K562 (cell line): ENCODE measurements at regions not wholly inside any gene's neighbourhood (a gene's known extent, or its start where the extent isn't known, plus 50 kb on each side); places are given as distances from the start of the nearest gene placed in this dataset.

ENCODE experiments used
- ATAC-seq: fragments of 200-7000 bp; cut with Tn5 transposase; 3 replicates; pipeline ENCODE4 v1.9.1; 2020; ENCODE audit warnings: moderate library complexity
- BruUV-seq: library from RNA; stranded (reverse); fragments of 400-500 nt; replicated peaks from 2 replicates; lab custom pipeline; 2021; lab: Mats Ljungman, UMichigan
- CTCF ChIA-PET: fragments of 300-600 bp; formaldehyde crosslinking; extraction: SDS; loops from one replicate; lab custom pipeline; 2021; ENCODE audit warnings: low intra/inter-chr PET ratio; lab: Yijun Ruan, JAX
- POLR2A ChIA-PET: fragments of 300-600, 350-650 bp; sonication (Branson Sonifier 250); formaldehyde crosslinking; extraction: SDS; loops from one replicate; lab custom pipeline; 2021; ENCODE audit warnings: antibody characterized with exemption, inconsistent platforms; lab: Yijun Ruan, JAX
- DNase-seq, 4 experiments: peaks; one replicate each; pipeline versions ENCODE4 v3.0.0 to v3.0.0-alpha.2; 2011 to 2018; ENCODE audit warnings: low spot score in 3 of 4, mixed read lengths in 3 of 4; ENCODE audit errors: extremely low read depth in 1 of 4
- FAIRE-seq: peaks from 2 replicates; lab custom pipeline; 2011; peaks lifted over from hg19 to GRCh38; lab: Jason Lieb, UNC
- H2AFZ ChIP-seq: 2 replicates; pipeline ENCODE4 v1.6.0; 2011; ENCODE audit warnings: low read depth, low read length, control low read depth, inconsistent platforms
- H3K27ac ChIP-seq: fragments of 200-600 bp; 3 replicates; pipeline ENCODE4 v1.8.0; 2011; ENCODE audit warnings: low read depth, mild to moderate bottlenecking, control low read depth, inconsistent platforms, low read length, moderate library complexity, mixed read lengths; ENCODE audit errors: extremely low read depth
- H3K27me3 ChIP-seq, 2 experiments: fragments of 300-600 bp in 1 of 2; 2 replicates in 1 of 2; 3 replicates in 1 of 2; pipeline versions ENCODE4 v1.6.0 to v1.8.0; 2011; ENCODE audit warnings: inconsistent platforms in 2 of 2, low read length in 2 of 2, mild to moderate bottlenecking in 1 of 2, mixed read lengths in 1 of 2, moderate library complexity in 1 of 2; ENCODE audit not compliant: control insufficient read depth in 2 of 2, insufficient read depth in 2 of 2
- H3K36me3 ChIP-seq: fragments of 300-600 bp; 3 replicates; pipeline ENCODE4 v1.8.0; 2011; ENCODE audit warnings: mild to moderate bottlenecking, low read length, inconsistent platforms; ENCODE audit not compliant: control insufficient read depth, insufficient read depth
- H3K4me1 ChIP-seq, 2 experiments: fragments of 200-600 bp in 1 of 2; replicated peaks in 1 of 2; 2 replicates in 1 of 2; 3 replicates in 1 of 2; pipeline versions ENCODE4 v1.5.1 to v1.8.0; 2011; ENCODE audit warnings: inconsistent platforms in 2 of 2, low read length in 2 of 2, mild to moderate bottlenecking in 1 of 2, mixed read lengths in 1 of 2, moderate library complexity in 1 of 2; ENCODE audit not compliant: control insufficient read depth in 2 of 2, insufficient read depth in 2 of 2
- H3K4me2 ChIP-seq: 2 replicates; pipeline ENCODE4 v1.6.1; 2011; ENCODE audit warnings: low read length, control low read depth, inconsistent platforms, mixed read lengths; ENCODE audit not compliant: insufficient read depth
- H3K4me3 ChIP-seq: fragments of 200-600 bp; sonication (generic), shearing (Covaris generic); 2 replicates; pipeline ENCODE4 v1.5.1; 2016; ENCODE audit warnings: control low read depth, inconsistent platforms
- H3K79me2 ChIP-seq: fragments of 200-600 bp; 3 replicates; pipeline ENCODE4 v1.8.0; 2011; ENCODE audit warnings: low read length, inconsistent platforms; ENCODE audit not compliant: control insufficient read depth, insufficient read depth
- H3K9ac ChIP-seq, 2 experiments: 2 replicates each; pipeline versions ENCODE4 v1.6.0 to v1.6.1; 2011; ENCODE audit warnings: low read depth in 2 of 2, low read length in 2 of 2, control low read depth in 1 of 2, inconsistent platforms in 1 of 2, mild to moderate bottlenecking in 1 of 2, mixed read lengths in 1 of 2; ENCODE audit not compliant: insufficient read depth in 1 of 2
- H3K9me1 ChIP-seq: one replicate; pipeline ENCODE4 v1.6.0; 2011; ENCODE audit warnings: inconsistent platforms, mild to moderate bottlenecking, low read length, moderate library complexity; ENCODE audit not compliant: control insufficient read depth, insufficient read depth
- H3K9me3 ChIP-seq: replicated peaks from 2 replicates; pipeline ENCODE4 v1.5.1; 2011; ENCODE audit warnings: low read depth, low read length, inconsistent platforms; ENCODE audit not compliant: control insufficient read depth, insufficient read depth
- H4K20me1 ChIP-seq: replicated peaks from 2 replicates; pipeline ENCODE4 v1.6.1; 2011; ENCODE audit warnings: low read length, inconsistent platforms, mixed read lengths; ENCODE audit not compliant: control insufficient read depth, insufficient read depth
- ESRRA ChIP-seq: fragments of 450-650 bp; IDR thresholded peaks from 2 replicates; pipeline ENCODE4 v1.6.1; 2014; ENCODE audit warnings: low read depth, mild to moderate bottlenecking, moderate library complexity, borderline replicate concordance
- FOXO4 ChIP-seq: fragments of 450-650 bp; formaldehyde crosslinking; IDR thresholded peaks from 2 replicates; pipeline ENCODE4 v1.4.0; 2020; ENCODE audit warnings: mild to moderate bottlenecking, moderate library complexity
- HMG20B ChIP-seq: fragments of 250-450 bp; sonication (Bioruptor Pico); IDR thresholded peaks from 2 replicates; pipeline ENCODE4 v1.5.0; 2021; ENCODE audit warnings: mild to moderate bottlenecking
- PHB ChIP-seq: fragments of 250-450 bp; sonication (Bioruptor Pico); IDR thresholded peaks from 2 replicates; pipeline ENCODE4 v1.5.0; 2021
- SMARCA4 ChIP-seq: fragments of 450-650 bp; IDR thresholded peaks from 2 replicates; pipeline ENCODE4 v1.6.1; 2016
- ZBTB26 ChIP-seq: fragments of 450-650 bp; formaldehyde crosslinking; IDR thresholded peaks from 2 replicates; pipeline ENCODE4 v1.4.0; 2022; ENCODE audit warnings: missing genetic modification characterization
- ZFP30 ChIP-seq: fragments of 250-450 bp; sonication (Bioruptor Pico); IDR thresholded peaks from 2 replicates; pipeline ENCODE4 v1.8.0; 2022; ENCODE audit warnings: moderate library complexity, mild to moderate bottlenecking, inconsistent platforms, borderline replicate concordance
- WGBS: fragments of 100-300 bp; shearing (Covaris generic); methylation state at CpG from one replicate; pipeline ENCODE4 v1.1.6; 2016; ENCODE audit warnings: low coverage, mixed read lengths; ENCODE audit not compliant: insufficient coverage; ENCODE audit errors: missing lambda C conversion rate; 5-methylcytosine and 5-hydroxymethylcytosine counted together
- in situ Hi-C: fragments of 300-500 bp; cut with MboI; formaldehyde crosslinking; loops from 4 replicates; pipeline ENCODE4 v1.15.0; 2018; ENCODE audit warnings: inconsistent platforms, mixed read lengths
- intact Hi-C: fragments of 100-400 bp; cut with micrococcal nuclease; formaldehyde crosslinking; loops from 2 replicates; pipeline ENCODE4 v1.14.2; 2022

GRCh38 chr4:110372485-110372884 is 103.5 kb upstream of the ENPEP start:
- BruUV-seq, result no TSS peak

More at GRCh38 chr4:110372485-110372884, 103.5 kb upstream of the ENPEP start:
- Histone ChIP-seq H3K27ac (no peak overlapping the region), H3K4me1 (no peaks in the 10 kb centered on the region), H2AFZ (no peak overlapping the region), H3K27me3 (peaks cover 5 to 9% of the 10 kb centered on the region in 2 experiments; a peak in 4 of 5 replicates), H3K9ac (no peak overlapping the region), H3K9me1 (no peaks in the 10 kb centered on the region), H3K9me3 (no peaks in the 10 kb centered on the region)
- POLR2A ChIA-PET, result interaction anchor here (0.6 kb wide), 2 partner anchors 149 to 362 kb away, joined by 3 to 4 read pairs; no protein-coding TSS in a partner anchor
- CTCF ChIA-PET, result no interaction called here
- no peak for DNase-seq
- in situ Hi-C loops, result no loop called here
- TF ChIP-seq ZBTB26 (no peak), PHB (CRISPR knock-in tag) (no peak), ZFP30 (CRISPR knock-in tag) (no peak), FOXO4 (CRISPR knock-in tag) (no peak), SMARCA4 (no peak), ESRRA (no peak), HMG20B (no peak)
- TF ChIP-seq, all 486 proteins: peak for 0
- Histone ChIP-seq H3K4me2 (no peak overlapping the region), H3K4me3 (no peak overlapping the region), H3K79me2 (no peaks in the 10 kb centered on the region), H3K36me3 (no peaks in the 10 kb centered on the region), H4K20me1 (no peaks in the 10 kb centered on the region)
- ATAC-seq, result no peak
- no peak for FAIRE-seq
- WGBS, result 7% methylated on average over 2 of the region's 2 CpGs
- intact Hi-C loops, result no loop called here
